ENCODE measurements at regions not wholly inside any gene's neighbourhood (a gene's known extent, or its start where the extent isn't known, plus 50 kb on each side); places are given as distances from the start of the nearest gene placed in this dataset.
"Not testable (repeated sequence)": the region's sequence is repeated elsewhere in the genome, so short reads cannot be mapped to it uniquely, and the experiment has no call there.

DNA sequence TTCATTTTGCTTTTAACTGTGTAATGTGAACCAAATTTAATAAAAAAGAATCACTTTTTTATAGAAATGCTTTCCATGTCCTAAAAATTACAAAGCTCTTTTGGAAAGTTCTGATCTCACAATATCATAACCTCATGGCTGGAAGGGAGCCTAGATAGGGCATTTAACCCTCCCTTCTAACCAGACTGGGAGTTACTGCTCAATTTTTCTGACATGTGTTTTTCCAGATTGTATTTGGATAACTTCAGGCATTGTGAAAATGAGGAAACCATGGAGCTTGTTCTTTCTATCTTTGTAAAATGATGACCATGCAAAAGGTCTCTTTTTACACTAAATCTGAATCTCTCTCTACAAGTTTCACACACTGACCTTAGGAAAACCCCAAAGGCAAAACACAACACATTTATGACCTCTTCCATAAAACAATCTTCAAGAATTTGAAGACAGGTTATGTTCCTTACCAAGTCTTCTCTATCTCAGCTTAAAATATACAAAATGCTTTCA is 508.8 kb downstream of the DIPK2A start:
- FAIRE-seq (no peak), DNase-seq (ENCODE audit: insufficient read length) (no peak)
- TF ChIP-seq TAF1 (IDR thresholded peaks at IDR 0.05; ENCODE audit: borderline replicate concordance, low read depth, low read length): no peak
- TF ChIP-seq POLR2AphosphoS5 (IDR thresholded peaks at IDR 0.05; ENCODE audit: low read depth, low read length): no peak
- TF ChIP-seq POLR2A (IDR thresholded peaks at IDR 0.05; ENCODE audit: low read depth, low read length): no peak

GRCh38 chr3:144482876-144483275 is 511.3 kb downstream of the DIPK2A start:
- no peak for FAIRE-seq
- TF ChIP-seq TAF1 (IDR thresholded peaks at IDR 0.05; ENCODE audit: borderline replicate concordance, low read depth, low read length) (no peak), POLR2AphosphoS5 (IDR thresholded peaks at IDR 0.05; ENCODE audit: low read depth, low read length) (no peak)
- no peak for DNase-seq (ENCODE audit: insufficient read length)

- FAIRE-seq (no peak), DNase-seq (ENCODE audit: insufficient read length) (no peak)
- TF ChIP-seq TAF1 (IDR thresholded peaks at IDR 0.05; ENCODE audit: borderline replicate concordance, low read depth, low read length) (no peak), POLR2AphosphoS5 (IDR thresholded peaks at IDR 0.05; ENCODE audit: low read depth, low read length) (no peak), POLR2A (IDR thresholded peaks at IDR 0.05; ENCODE audit: low read depth, low read length) (no peak)
These were observed 515.4 kb downstream of the DIPK2A start for GRCh38 chr3:144487011-144487410.

DNA sequence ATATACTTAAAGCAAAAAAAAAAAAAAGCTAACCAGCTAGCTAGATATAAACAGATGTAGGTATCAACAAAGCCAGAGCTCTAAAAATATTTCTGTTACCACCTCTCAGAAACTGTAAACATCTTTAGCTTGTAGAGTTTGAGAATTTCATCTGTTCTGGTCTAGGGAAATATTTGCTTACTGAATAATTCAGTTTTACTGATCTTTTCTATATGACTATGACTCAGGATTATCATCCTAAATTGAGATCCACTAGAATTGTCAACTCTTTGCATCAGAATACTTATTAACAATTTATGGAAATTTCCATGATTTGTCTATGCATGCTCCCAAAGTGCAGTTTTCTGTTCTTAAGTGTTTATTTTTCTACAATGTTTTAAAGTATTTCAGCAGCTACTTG is 517.3 kb downstream of the DIPK2A start:
- no peak for FAIRE-seq
- DNase-seq (ENCODE audit: insufficient read length): no peak
- TF ChIP-seq TAF1 (IDR thresholded peaks at IDR 0.05; ENCODE audit: borderline replicate concordance, low read depth, low read length) (no peak), POLR2A (IDR thresholded peaks at IDR 0.05; ENCODE audit: low read depth, low read length) (no peak), POLR2AphosphoS5 (IDR thresholded peaks at IDR 0.05; ENCODE audit: low read depth, low read length) (no peak)

GRCh38 chr3:144491333-144491732 is 519.7 kb downstream of the DIPK2A start:
- TF ChIP-seq TAF1 (IDR thresholded peaks at IDR 0.05; ENCODE audit: borderline replicate concordance, low read depth, low read length) (no peak), POLR2AphosphoS5 (IDR thresholded peaks at IDR 0.05; ENCODE audit: low read depth, low read length) (no peak), POLR2A (IDR thresholded peaks at IDR 0.05; ENCODE audit: low read depth, low read length) (no peak)
- FAIRE-seq: no peak
- no peak for DNase-seq (ENCODE audit: insufficient read length)

- FAIRE-seq; DNase-seq (ENCODE audit: insufficient read length): not testable (repeated sequence)
These were observed 523.0 kb downstream of the DIPK2A start for GRCh38 chr3:144494651-144495050.

DNA sequence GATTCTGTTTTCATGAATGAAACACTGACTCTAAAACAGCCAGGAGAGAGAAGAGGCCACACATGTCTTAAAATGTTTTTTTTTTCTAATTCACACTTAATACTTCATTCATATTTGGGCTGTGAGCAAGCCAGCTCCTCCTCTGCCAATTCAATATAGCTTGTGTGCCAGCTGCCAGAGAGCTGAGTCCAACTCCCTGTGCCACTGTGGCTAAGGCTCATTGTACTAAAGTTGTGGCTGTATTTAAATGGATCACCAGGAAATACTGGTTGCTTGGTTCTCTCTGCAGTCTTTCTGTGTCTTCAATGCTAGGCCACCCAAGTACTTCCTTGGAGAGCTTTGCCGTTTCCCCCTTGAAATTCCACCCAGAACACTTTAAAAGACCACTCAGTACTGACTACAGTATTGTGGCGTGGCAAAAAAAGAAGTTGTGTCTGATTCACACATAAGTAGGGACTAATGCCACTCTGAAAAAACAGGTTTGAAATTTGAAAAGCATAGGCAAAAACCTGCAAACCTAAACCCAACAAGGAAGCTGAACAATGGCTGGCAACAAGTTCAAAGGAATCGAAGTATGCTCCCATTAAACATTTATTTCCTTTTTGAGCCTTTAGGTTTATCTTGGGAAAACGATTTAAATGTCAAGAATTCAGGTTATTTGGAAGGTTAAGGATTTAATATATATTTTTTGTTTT is 524.7 kb downstream of the DIPK2A start:
- no peak for FAIRE-seq

DNA sequence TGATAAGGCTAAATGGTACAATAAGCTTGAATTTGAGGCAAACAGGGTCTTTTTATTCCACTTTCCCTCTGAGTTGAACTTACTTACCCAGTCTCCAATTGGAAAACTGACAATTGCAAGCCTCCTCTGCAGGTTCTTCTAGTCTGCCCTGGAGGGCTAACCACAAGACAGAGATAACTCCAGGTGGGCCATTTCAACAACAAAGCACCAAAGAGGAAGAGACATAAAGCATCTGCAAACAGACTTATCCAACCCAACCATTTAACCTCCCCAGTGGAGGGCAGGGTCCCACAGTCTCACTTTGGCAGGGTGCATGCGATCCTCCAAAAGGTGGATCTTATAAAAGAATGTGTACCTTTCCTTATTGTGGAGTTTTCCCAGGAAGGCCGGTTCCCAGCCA is 525.8 kb downstream of the DIPK2A start:
- FAIRE-seq: no peak

More for the DNA sequence above, 524.7 kb downstream of the DIPK2A start:
- no peak for DNase-seq (ENCODE audit: insufficient read length)
- TF ChIP-seq POLR2AphosphoS5 (IDR thresholded peaks at IDR 0.05; ENCODE audit: low read depth, low read length) (no peak), POLR2A (IDR thresholded peaks at IDR 0.05; ENCODE audit: low read depth, low read length) (no peak), TAF1 (IDR thresholded peaks at IDR 0.05; ENCODE audit: borderline replicate concordance, low read depth, low read length) (no peak)

GRCh38 chr3:144499001-144499930 is 527.6 kb downstream of the DIPK2A start:
- TF ChIP-seq POLR2AphosphoS5 (IDR thresholded peaks at IDR 0.05; ENCODE audit: low read depth, low read length): no peak
- no peak for TF ChIP-seq POLR2A (IDR thresholded peaks at IDR 0.05; ENCODE audit: low read depth, low read length)
- TF ChIP-seq TAF1 (IDR thresholded peaks at IDR 0.05; ENCODE audit: borderline replicate concordance, low read depth, low read length): no peak
- FAIRE-seq: no peak
- no peak for DNase-seq (ENCODE audit: insufficient read length)

More for the DNA sequence above, 525.8 kb downstream of the DIPK2A start:
- TF ChIP-seq POLR2AphosphoS5 (IDR thresholded peaks at IDR 0.05; ENCODE audit: low read depth, low read length) (no peak), POLR2A (IDR thresholded peaks at IDR 0.05; ENCODE audit: low read depth, low read length) (no peak), TAF1 (IDR thresholded peaks at IDR 0.05; ENCODE audit: borderline replicate concordance, low read depth, low read length) (no peak)
- DNase-seq (ENCODE audit: insufficient read length): no peak

DNA sequence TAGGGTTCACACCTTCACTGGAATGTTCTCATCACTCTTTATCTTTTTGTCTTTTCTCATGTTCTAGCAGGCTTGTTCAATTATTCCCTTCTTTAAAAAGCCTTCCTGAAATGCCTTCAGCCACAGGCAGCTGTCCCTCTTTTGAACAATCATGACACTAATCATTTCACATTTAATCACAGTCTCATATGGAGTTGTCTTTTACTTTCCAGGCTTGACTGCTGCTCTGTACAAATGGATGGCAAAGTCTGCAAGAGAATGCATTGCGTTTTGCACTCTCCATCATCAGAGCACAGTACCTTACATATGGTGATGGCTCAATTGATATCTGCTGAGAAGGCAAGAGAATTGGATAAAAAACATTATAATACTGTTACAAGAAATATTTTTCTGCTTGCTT is 529.8 kb downstream of the DIPK2A start:
- no peak for DNase-seq (ENCODE audit: insufficient read length)
- TF ChIP-seq TAF1 (IDR thresholded peaks at IDR 0.05; ENCODE audit: borderline replicate concordance, low read depth, low read length) (no peak), POLR2AphosphoS5 (IDR thresholded peaks at IDR 0.05; ENCODE audit: low read depth, low read length) (no peak), POLR2A (IDR thresholded peaks at IDR 0.05; ENCODE audit: low read depth, low read length) (no peak)
- no peak for FAIRE-seq

DNA sequence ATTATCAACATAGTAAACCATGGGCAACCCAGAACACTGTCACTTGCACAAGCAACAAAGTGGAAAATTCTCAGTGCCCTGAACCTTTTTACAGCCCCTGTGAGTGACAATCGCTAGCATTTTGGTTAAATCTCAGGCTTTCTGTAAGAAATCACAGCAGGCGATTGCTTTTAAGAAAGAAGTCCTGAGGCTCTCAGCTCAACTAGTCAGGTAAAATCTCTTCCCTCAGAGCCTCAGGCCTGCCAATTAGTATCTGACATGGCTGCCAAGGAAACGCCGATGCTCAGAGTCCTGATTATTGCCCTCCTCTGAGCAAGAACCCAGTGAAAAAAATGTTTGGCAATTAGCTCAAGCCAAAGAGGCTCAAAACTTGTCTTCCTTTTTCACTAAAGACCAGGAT is 530.8 kb downstream of the DIPK2A start:
- DNase-seq (ENCODE audit: insufficient read length) (no peak), FAIRE-seq (no peak)
- no peak for TF ChIP-seq TAF1 (IDR thresholded peaks at IDR 0.05; ENCODE audit: borderline replicate concordance, low read depth, low read length)
- TF ChIP-seq POLR2AphosphoS5 (IDR thresholded peaks at IDR 0.05; ENCODE audit: low read depth, low read length): no peak
- no peak for TF ChIP-seq POLR2A (IDR thresholded peaks at IDR 0.05; ENCODE audit: low read depth, low read length)

- FAIRE-seq; DNase-seq (ENCODE audit: insufficient read length): not testable (repeated sequence)
These were observed 534.8 kb downstream of the DIPK2A start for GRCh38 chr3:144506375-144506774.
